GM13977 (cell line): ENCODE measurements at regions not wholly inside any gene's neighbourhood (a gene's known extent, or its start where the extent isn't known, plus 50 kb on each side); places are given as distances from the start of the nearest gene placed in this dataset.

Experiments
- DNase-seq: peaks from one replicate; pipeline ENCODE4 v3.0.0; 2012; ENCODE audit warnings: low spot score
- in situ Hi-C: fragments of 300-500 bp; cut with MboI; formaldehyde crosslinking; loops from one replicate; pipeline ENCODE4 v1.12.0; 2022; ENCODE audit warnings: low sequenced_read_pairs, low pct_unique_long_range_greater_than_20kb, mixed read lengths, inconsistent platforms; ENCODE audit not compliant: unreplicated experiment
- TF ChIP-seq, protein P1 (sequence below): IDR thresholded peaks from 2 replicates; pipeline ENCODE4 v1.5.1; 2012; ENCODE audit warnings: mild to moderate bottlenecking, control low read depth; ENCODE audit not compliant: insufficient read depth; ENCODE audit errors: extremely low read depth, missing control alignments

DNA sequence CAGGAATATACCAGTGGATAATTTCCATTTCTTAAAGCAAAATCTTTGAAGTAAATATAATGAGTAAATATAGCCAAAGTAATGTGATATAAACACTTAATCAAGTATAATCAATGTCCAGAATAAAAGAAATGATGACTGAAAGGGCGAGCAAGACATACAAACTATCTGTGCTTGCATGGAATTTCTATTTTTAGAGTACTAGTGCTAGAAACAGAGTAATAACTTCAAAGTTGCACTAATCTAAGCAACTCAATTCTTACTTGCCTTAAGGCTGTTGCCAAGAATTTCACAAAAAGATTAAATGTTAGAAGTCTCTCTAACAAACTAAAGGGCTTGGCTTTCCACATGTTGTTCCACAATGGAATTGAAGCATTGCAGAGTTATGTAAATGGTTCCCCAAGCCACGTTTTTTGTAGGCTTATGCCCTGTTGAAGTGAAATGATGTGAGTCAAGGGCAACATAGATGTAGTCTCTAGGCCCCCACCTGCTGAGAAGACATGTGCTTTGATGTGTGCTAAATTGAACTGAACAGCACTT is 175.0 kb upstream of the LMNTD1 start:
- TF ChIP-seq, protein P1, sequence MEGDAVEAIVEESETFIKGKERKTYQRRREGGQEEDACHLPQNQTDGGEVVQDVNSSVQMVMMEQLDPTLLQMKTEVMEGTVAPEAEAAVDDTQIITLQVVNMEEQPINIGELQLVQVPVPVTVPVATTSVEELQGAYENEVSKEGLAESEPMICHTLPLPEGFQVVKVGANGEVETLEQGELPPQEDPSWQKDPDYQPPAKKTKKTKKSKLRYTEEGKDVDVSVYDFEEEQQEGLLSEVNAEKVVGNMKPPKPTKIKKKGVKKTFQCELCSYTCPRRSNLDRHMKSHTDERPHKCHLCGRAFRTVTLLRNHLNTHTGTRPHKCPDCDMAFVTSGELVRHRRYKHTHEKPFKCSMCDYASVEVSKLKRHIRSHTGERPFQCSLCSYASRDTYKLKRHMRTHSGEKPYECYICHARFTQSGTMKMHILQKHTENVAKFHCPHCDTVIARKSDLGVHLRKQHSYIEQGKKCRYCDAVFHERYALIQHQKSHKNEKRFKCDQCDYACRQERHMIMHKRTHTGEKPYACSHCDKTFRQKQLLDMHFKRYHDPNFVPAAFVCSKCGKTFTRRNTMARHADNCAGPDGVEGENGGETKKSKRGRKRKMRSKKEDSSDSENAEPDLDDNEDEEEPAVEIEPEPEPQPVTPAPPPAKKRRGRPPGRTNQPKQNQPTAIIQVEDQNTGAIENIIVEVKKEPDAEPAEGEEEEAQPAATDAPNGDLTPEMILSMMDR, result no peak
- no peak for DNase-seq
- in situ Hi-C loops, result no loop called here

DNA sequence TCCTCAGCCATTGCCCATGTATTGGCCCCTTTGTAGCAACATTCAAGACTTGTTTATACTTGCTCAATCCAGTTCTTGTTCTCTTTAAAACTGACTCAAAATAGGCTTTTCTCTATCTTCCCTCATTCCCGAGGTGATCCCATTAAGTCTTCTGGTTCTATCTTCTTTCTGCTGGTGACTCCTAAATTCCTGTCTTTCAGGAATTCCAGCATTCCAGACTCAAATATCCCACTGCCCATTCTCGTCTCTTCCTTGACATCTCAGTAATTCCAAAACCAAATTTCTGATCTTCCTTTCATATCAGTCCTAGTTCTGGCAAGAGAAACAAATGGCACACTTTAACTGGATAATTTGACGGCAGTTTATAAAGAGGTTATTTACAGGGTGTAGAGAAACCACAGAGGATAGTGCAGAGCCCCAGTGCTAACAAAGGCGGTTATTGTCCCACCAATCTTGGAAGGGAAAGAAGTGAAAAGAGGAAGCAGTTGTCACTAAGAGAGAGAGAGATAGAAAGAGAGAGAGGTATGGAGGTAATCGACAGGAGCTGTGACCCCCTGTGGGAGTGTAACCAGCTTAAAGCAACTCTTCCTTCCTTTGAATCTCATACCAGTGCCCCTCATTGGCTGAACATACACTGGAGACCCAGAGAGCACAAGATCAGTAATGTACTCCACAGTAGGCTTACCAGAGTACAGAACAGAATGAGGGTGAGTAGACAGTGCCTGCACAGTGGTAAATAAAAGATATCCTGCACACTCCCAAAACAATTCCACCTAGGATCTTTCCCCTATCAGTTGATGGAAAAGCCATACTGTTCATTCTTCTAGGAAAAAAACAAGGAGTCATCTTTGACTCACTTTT is 177.6 kb upstream of the LMNTD1 start:
- in situ Hi-C loops, result no loop called here
- TF ChIP-seq, protein P1, result no peak
- no peak for DNase-seq

DNA sequence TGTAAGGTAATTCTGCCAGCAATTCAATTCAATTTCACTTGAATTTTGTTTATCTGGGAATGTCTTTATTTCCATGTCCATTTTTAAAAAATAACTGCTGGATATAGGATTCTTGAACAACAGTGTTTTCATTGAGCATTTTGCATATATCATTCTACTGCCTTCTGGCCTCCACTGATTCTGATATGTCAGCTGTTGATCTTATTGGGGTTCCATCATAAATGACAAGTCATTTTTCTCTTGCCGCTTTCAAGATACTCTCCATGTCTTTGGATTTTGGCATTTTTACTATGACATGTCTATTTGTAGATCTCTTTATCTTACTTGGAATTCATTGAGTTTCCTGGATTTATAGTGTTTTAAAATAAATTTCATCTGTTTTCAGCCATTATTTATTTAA is 180.5 kb upstream of the LMNTD1 start:
- no peak for DNase-seq
- TF ChIP-seq, protein P1, result no peak
- in situ Hi-C loops, result no loop called here

DNA sequence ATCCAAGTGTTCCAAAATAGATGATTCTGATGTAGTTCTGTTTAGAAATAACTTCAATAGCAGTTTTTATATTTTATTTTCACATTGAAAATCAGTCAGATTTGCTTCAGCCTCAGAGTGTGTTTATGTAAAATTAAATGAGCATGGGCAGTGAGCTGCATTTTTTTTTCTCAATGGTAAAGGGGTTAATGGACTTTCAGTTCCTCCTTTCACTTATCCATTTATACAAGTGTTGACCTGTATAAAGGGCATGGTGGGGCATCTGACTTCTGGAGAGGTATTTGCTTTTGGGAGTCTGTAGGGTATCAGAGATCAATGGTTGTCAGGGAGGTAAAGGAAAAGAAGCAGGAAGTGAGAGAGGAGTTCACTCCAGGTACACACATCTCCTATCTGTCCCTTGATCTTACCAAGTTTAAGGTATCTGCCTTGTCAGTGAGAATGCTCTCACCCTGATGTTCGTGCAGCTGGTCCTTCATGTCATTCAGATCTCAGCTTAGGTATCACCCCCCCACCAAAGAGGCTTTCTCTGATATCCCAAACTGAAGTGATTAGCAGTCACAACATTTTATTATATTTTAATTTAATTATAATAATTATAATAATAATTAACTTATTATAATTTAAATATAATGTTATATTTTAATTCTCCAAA is 181.6 kb upstream of the LMNTD1 start:
- TF ChIP-seq, protein P1, result no peak
- in situ Hi-C loops, result no loop called here
- DNase-seq, result no peak

DNA sequence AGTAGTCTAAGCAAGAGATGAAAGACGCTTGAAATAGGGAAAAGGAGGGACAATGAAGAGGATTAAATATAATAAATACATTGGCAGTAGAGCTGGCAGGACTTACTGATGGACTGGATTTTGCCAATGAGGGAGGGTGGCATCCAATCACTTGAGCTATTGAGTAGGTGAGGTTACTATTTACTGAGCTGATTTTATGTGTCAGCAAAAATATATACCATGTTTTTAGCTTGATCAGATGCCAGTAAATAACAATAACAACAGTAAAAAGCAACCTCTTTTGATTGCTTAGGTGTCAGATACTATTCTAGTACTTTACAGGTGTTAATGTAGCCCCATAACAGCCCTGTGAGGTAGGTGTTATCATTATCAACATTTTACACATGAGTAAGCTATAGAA is 187.5 kb upstream of the LMNTD1 start:
- in situ Hi-C loops, result no loop called here
- DNase-seq, result no peak
- TF ChIP-seq, protein P1, result no peak

DNA sequence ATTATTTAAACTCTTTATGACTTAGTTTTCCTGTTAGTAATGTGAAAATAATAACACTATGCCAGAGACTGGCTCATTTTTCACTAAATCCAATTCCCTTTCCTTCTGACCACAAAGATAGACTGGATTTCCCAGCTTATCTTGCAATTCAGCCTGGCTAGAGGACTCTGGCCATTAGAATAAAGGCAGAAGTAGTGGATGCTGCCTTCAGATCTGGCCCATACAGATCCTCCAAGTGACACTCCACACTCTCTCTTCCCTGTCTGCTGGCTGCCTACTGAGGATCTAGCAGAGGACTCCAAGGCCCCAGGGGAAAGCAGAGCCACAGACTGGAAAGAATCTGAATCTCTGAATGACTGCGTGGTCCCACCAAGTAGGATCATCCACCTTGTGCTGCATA is 188.8 kb upstream of the LMNTD1 start:
- in situ Hi-C loops, result no loop called here
- TF ChIP-seq, protein P1, result no peak
- no peak for DNase-seq
